C4-2B (cell line): ENCODE measurements at regions not wholly inside any gene's neighbourhood (a gene's known extent, or its start where the extent isn't known, plus 50 kb on each side); places are given as distances from the start of the nearest gene placed in this dataset.

Source experiments
- ZFX ChIP-seq: fragments of 450-650 bp; IDR thresholded peaks from 2 replicates; pipeline ENCODE4 v1.6.1; 2017
- TF ChIP-seq, protein P1 (sequence below): fragments of 450-650 bp; conservative IDR thresholded peaks from 2 replicates; pipeline ENCODE4 v1.5.1; 2017; ENCODE audit warnings: mild to moderate bottlenecking

GRCh38 chr9:134224127-134224526 lies 59.8 kb upstream of the RNU6ATAC start:
- TF ChIP-seq, protein P1, sequence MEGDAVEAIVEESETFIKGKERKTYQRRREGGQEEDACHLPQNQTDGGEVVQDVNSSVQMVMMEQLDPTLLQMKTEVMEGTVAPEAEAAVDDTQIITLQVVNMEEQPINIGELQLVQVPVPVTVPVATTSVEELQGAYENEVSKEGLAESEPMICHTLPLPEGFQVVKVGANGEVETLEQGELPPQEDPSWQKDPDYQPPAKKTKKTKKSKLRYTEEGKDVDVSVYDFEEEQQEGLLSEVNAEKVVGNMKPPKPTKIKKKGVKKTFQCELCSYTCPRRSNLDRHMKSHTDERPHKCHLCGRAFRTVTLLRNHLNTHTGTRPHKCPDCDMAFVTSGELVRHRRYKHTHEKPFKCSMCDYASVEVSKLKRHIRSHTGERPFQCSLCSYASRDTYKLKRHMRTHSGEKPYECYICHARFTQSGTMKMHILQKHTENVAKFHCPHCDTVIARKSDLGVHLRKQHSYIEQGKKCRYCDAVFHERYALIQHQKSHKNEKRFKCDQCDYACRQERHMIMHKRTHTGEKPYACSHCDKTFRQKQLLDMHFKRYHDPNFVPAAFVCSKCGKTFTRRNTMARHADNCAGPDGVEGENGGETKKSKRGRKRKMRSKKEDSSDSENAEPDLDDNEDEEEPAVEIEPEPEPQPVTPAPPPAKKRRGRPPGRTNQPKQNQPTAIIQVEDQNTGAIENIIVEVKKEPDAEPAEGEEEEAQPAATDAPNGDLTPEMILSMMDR, result no peak
- no peak for TF ChIP-seq ZFX
